DOHH2 (cell line): ENCODE measurements at regions not wholly inside any gene's neighbourhood (a gene's known extent, or its start where the extent isn't known, plus 50 kb on each side); places are given as distances from the start of the nearest gene placed in this dataset.

Experiments
- H3F3A ChIP-seq: fragments of 200-600 bp; sonication (generic), shearing (Covaris generic); 2 replicates; pipeline ENCODE4 v1.6.0; 2016; ENCODE audit warnings: antibody characterized with exemption, mild to moderate bottlenecking; ENCODE audit not compliant: control insufficient read depth, insufficient read depth
- H3K27ac ChIP-seq: fragments of 200-600 bp; sonication (generic); 2 replicates; pipeline ENCODE4 v1.5.1; 2014; ENCODE audit warnings: low read depth, mild to moderate bottlenecking, low read length, moderate library complexity
- H3K27me3 ChIP-seq: fragments of 200-600 bp; sonication (generic); 2 replicates; pipeline ENCODE4 v1.6.1; 2014; ENCODE audit warnings: mild to moderate bottlenecking, low read length, mixed read lengths; ENCODE audit not compliant: control insufficient read depth
- H3K36me3 ChIP-seq: fragments of 200-600 bp; sonication (generic); 2 replicates; pipeline ENCODE4 v1.6.1; 2014; ENCODE audit warnings: mild to moderate bottlenecking, low read length, moderate library complexity, mixed read lengths; ENCODE audit not compliant: control insufficient read depth
- H3K4me1 ChIP-seq: fragments of 200-600 bp; sonication (generic); 2 replicates; pipeline ENCODE4 v1.6.1; 2014; ENCODE audit warnings: mild to moderate bottlenecking, low read length, mixed read lengths; ENCODE audit not compliant: control insufficient read depth
- H3K4me2 ChIP-seq: fragments of 200-600 bp; sonication (generic); 2 replicates; pipeline ENCODE4 v1.6.0; 2014; ENCODE audit warnings: mild to moderate bottlenecking, low read length, moderate library complexity
- H3K4me3 ChIP-seq: fragments of 200-600 bp; sonication (generic); 2 replicates; pipeline ENCODE4 v1.5.1; 2014; ENCODE audit warnings: mild to moderate bottlenecking, low read length, mixed read lengths
- H3K79me2 ChIP-seq: fragments of 200-600 bp; sonication (generic); 2 replicates; pipeline ENCODE4 v1.6.1; 2014; ENCODE audit warnings: mild to moderate bottlenecking, low read length, mixed read lengths; ENCODE audit not compliant: control insufficient read depth
- H3K9me2 ChIP-seq: fragments of 200-600 bp; sonication (generic); replicated peaks from 2 replicates; pipeline ENCODE4 v1.6.1; 2014; ENCODE audit warnings: mild to moderate bottlenecking, low read length, mixed read lengths; ENCODE audit not compliant: control insufficient read depth
- H3K9me3 ChIP-seq: fragments of 200-600 bp; sonication (generic); 2 replicates; pipeline ENCODE4 v1.6.1; 2014; ENCODE audit warnings: antibody characterized with exemption, low read length, mixed read lengths; ENCODE audit not compliant: control insufficient read depth, insufficient read depth
- H4K20me1 ChIP-seq: fragments of 200-600 bp; sonication (generic); 2 replicates; pipeline ENCODE4 v1.6.0; 2014; ENCODE audit warnings: low read depth, mild to moderate bottlenecking, antibody characterized with exemption, low read length, moderate library complexity; ENCODE audit not compliant: control insufficient read depth, insufficient read depth
- EZH2phosphoT487 ChIP-seq: fragments of 200-600 bp; sonication (generic); IDR thresholded peaks from 2 replicates; pipeline ENCODE4 v1.6.1; 2017; ENCODE audit warnings: borderline replicate concordance, mild to moderate bottlenecking, antibody characterized with exemption, low read length, moderate library complexity, mixed read lengths
- TF ChIP-seq, protein P1 (sequence below): fragments of 200-600 bp; sonication (generic); IDR thresholded peaks from one replicate; pipeline ENCODE4 v1.5.1; 2014; ENCODE audit warnings: antibody characterized with exemption, mild to moderate bottlenecking, low read depth, low read length; ENCODE audit not compliant: poor library complexity, severe bottlenecking

DNA sequence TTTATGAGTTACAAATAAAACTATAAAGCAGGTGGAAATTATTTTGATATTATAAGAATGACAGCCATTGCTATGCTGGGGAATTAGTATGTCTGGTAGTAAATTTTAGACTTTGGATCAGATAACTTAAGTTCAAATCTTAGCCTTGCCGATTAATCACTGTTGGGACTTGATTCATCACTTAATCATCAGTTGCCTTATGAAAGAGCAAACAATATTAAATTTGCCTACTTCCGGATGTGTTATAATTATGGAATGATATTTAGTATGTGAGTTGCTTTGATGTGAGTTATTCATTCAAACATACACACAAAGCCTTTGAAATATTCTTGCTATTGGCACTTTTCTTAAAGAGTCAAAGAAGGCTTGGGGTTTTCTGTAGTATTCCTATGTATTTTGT, 717.7 kb downstream of the BRINP1 start:
- Histone ChIP-seq H3K27ac (no peak overlapping the region), H3F3A (no peaks in the 10 kb centered on the region), H3K9me2 (no peaks in the 10 kb centered on the region), H3K9me3 (0 out of 2 replicates have a peak, but pooled peaks cover 3% of the 10 kb centered on the region), H3K4me1 (no peaks in the 10 kb centered on the region), H4K20me1 (no peaks in the 10 kb centered on the region), H3K79me2 (no peaks in the 10 kb centered on the region), H3K27me3 (no peaks in the 10 kb centered on the region), H3K36me3 (no peaks in the 10 kb centered on the region), H3K4me3 (no peak overlapping the region), H3K4me2 (no peak overlapping the region)
- TF ChIP-seq, protein P1, sequence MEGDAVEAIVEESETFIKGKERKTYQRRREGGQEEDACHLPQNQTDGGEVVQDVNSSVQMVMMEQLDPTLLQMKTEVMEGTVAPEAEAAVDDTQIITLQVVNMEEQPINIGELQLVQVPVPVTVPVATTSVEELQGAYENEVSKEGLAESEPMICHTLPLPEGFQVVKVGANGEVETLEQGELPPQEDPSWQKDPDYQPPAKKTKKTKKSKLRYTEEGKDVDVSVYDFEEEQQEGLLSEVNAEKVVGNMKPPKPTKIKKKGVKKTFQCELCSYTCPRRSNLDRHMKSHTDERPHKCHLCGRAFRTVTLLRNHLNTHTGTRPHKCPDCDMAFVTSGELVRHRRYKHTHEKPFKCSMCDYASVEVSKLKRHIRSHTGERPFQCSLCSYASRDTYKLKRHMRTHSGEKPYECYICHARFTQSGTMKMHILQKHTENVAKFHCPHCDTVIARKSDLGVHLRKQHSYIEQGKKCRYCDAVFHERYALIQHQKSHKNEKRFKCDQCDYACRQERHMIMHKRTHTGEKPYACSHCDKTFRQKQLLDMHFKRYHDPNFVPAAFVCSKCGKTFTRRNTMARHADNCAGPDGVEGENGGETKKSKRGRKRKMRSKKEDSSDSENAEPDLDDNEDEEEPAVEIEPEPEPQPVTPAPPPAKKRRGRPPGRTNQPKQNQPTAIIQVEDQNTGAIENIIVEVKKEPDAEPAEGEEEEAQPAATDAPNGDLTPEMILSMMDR = no peak
- TF ChIP-seq EZH2phosphoT487 = no peak

DNA sequence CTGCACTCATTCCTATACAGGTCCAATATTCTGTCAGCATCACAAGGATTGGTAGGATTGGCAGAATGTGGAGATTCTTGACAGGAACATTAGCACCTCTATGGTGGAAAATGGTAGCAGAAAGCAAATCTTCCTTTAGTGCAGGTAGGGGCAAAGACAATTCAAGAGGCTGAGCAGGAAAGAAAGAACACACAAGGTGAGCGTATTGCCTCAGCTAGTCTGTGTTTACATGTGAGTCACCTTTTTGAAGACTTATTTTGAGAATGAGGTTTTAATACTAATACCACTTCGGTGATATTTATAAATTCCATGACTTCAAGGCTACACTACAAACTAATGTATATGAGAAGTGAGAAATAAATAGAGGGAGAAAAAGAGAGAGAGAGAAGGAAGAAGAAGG, 717.0 kb downstream of the BRINP1 start:
- no peaks in the 10 kb centered on the region for H3F3A ChIP-seq
- TF ChIP-seq, protein P1 = no peak
- no peak for TF ChIP-seq EZH2phosphoT487
- H4K20me1 ChIP-seq = no peaks in the 10 kb centered on the region
- H3K36me3 ChIP-seq = no peaks in the 10 kb centered on the region
- no peak overlapping the region for H3K4me2 ChIP-seq
- H3K27ac ChIP-seq = no peak overlapping the region
- H3K27me3 ChIP-seq = no peaks in the 10 kb centered on the region
- no peak overlapping the region for H3K4me3 ChIP-seq
- 0 out of 2 replicates have a peak, but pooled peaks cover 2% of the 10 kb centered on the region for H3K9me3 ChIP-seq
- no peaks in the 10 kb centered on the region for H3K4me1 ChIP-seq
- H3K9me2 ChIP-seq = no peaks in the 10 kb centered on the region
- H3K79me2 ChIP-seq = no peaks in the 10 kb centered on the region

DNA sequence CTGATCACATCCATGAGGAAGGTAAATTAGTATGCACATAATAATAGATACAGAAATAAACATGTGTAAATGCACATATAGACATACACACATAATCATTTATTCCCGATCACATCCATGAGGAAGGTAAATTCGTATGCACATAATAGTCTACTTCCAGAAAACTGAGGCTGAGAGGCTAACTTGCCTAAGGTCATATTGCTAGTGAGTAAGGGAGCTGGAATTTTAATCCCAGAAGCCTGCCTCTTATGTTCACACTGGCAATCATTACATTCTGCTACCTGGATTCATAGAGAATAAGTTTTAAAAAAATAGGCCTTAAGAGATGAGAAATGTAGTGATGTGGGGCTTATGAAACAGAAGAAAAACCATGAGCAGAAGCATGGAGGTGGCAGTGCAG, 716.3 kb downstream of the BRINP1 start:
- H3K27me3 ChIP-seq = no peaks in the 10 kb centered on the region
- no peak overlapping the region for H3K27ac ChIP-seq
- H3K4me3 ChIP-seq = no peak overlapping the region
- no peaks in the 10 kb centered on the region for H4K20me1 ChIP-seq
- no peaks in the 10 kb centered on the region for H3F3A ChIP-seq
- TF ChIP-seq EZH2phosphoT487 = no peak
- TF ChIP-seq, protein P1 = no peak
- no peak overlapping the region for H3K4me2 ChIP-seq
- no peaks in the 10 kb centered on the region for H3K9me3 ChIP-seq
- H3K36me3 ChIP-seq = no peaks in the 10 kb centered on the region
- H3K9me2 ChIP-seq = no peaks in the 10 kb centered on the region
- H3K4me1 ChIP-seq = no peaks in the 10 kb centered on the region
- H3K79me2 ChIP-seq = no peaks in the 10 kb centered on the region

DNA sequence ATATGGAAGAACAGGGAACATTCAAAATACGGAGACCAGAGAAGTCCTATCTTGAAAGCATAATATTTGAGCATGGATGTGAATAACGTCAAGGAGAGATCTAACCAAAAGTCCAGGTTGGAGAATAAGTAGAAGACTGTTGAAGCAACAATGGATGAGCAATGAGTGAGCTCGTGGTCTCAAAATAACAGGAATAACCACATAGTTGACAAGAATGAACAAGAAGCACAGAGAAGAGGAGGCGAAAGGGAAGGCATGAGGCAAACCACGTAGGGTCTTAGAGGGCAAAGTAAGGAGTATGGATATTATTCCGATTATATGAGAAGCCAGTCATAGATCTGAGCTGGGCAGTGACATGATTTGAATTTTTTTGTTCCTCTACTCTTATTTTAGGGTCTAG, 710.2 kb downstream of the BRINP1 start:
- Histone ChIP-seq H3K9me3 (no peaks in the 10 kb centered on the region), H3K4me2 (no peak overlapping the region), H3K4me3 (no peak overlapping the region), H3K79me2 (no peaks in the 10 kb centered on the region), H3K4me1 (no peaks in the 10 kb centered on the region), H3K36me3 (no peaks in the 10 kb centered on the region), H3F3A (no peaks in the 10 kb centered on the region), H3K27ac (no peak overlapping the region), H3K27me3 (no peaks in the 10 kb centered on the region), H4K20me1 (no peaks in the 10 kb centered on the region), H3K9me2 (no peaks in the 10 kb centered on the region)
- no peak for TF ChIP-seq EZH2phosphoT487
- TF ChIP-seq, protein P1 = no peak
